ENCODE measurements at regions not wholly inside any gene's neighbourhood (a gene's known extent, or its start where the extent isn't known, plus 50 kb on each side); places are given as distances from the start of the nearest gene placed in this dataset.
A peak's percentile ranks its signal among the peaks of the same experiment; 100 is the strongest.
"Not testable (repeated sequence)": the region's sequence is repeated elsewhere in the genome, so short reads cannot be mapped to it uniquely, and the experiment has no call there.

DNA sequence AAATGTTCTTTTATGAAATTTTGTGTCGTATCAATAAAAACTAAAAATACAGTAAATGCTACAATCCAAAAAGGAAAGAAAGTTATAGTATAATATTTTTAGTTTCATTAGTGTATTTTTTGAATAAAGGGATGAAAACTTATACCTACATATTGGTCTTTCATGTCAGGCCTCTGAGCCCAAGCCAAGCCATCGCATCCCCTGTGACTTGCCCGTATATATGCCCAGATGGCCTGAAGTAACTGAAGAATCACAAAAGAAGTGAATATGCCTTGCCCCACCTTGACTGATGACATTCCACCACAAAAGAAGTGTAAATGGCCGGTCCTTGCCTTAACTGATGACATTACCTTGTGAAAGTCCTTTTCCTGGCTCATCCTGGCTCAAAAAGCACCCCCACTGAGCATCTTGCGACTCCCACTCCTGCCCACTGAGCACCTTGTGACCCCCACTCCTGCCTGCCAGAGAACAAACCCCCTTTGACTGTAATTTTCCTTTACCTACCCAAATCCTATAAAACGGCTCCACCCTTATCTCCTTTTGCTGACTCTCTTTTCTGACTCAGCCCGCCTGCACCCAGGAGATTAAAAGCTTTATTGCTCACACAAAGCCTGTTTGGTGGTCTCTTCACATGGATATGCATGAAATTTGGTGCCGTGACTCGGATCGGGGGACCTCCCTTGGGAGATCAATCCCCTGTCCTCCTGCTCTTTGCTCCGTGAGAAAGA, 108.2 kb upstream of the PELI1 start:
- not testable (repeated sequence) for DNase-seq

- DNase-seq: not testable (repeated sequence)
Measured at GRCh38 chr2:64253421-64253820, 109.2 kb upstream of the PELI1 start.

- no peak for DNase-seq
Measured at GRCh38 chr2:64258566-64258965, 114.3 kb upstream of the PELI1 start.

DNA sequence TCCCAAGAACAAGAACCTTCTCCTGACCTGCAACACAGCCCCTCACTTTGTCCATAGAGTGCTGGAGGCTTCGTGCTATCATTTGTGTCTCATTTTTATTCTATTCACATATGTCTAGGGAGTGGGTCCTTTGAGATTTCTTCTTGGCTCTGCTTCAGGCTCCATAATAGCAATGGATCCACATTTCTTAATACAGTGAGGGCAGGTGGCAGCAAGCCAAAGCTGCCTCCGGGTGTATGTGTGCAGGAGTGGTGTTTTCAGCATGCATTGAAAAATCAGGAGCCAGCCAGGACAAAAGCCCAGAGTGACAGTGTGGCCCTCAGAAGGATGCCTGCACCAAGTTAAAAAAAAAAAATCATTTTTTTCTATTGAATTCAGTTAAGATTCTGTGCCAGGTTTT, 115.1 kb upstream of the PELI1 start:
- no peak for DNase-seq

DNA sequence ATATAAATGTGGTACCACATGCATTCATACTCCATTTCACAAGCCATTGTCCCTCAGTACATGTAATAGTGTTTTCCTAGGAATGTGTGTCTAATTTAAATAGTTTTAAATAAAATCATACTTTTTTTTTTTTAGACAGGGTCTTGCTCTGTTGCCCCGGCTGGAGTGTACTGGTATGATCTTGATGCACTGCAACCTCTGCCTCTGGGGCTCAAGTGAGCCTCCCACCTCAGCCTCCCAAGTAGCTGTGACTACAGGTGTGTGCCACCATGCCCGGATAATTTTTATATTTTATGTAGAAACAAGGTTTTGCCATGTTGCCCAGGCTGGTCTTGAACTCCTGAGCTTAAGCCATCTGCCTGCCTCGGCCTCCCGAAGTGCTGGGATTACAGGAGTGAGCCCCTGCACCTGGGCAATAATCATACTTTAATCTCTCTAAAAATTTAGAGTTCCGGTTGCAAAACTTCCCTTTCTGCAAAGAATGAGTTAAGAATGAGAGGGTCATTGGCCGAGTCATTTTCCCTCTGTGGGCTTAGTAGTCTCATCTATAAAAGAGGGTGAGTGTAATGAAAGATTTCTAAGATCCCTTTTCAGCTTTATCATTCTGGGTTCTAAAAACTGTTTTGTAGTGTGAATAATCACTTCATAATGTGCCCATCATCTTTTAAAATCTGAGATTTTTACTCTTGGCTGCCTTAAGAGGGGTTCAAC, 116.0 kb upstream of the PELI1 start:
- DNase-seq: no peak

DNA sequence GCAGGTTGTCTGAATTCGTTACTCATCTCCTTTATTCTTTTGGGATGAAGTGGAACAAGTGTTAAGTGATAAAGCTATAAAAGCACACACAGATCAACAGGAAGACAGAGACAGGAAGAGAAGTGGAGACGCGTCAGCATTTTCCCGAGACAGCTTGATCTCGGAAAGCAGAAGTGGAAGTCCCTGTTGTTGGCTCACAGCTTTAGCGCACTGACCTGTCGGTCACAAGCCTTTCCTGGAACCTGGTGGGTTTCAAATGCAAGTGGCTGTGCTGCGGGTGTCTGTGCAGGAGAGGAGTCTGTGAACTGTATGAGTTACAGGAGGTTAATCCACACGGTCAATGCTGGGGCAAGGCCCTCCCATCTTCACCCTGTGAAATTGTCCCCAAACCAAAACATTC, 116.6 kb upstream of the PELI1 start:
- no peak for DNase-seq

DNA sequence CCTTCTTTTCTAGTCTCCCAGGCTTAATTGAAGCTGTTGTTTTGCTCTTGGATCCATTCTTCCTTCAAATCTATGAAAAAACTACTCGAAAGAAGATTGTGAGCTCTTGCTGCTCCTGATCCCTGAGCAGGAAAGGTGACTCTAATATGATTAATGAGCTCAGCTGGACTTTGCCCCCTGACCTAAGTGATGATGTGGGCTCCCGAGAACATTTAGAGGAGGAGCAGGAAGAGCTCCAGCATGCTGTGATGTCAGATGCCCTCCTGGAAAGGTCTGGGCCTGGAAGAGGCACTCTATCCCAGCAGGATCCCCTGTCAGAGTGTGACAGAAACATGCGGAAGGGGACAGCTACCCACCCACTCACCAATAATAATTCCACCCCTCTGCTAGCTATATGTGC, 117.9 kb upstream of the PELI1 start:
- no peak for DNase-seq

DNA sequence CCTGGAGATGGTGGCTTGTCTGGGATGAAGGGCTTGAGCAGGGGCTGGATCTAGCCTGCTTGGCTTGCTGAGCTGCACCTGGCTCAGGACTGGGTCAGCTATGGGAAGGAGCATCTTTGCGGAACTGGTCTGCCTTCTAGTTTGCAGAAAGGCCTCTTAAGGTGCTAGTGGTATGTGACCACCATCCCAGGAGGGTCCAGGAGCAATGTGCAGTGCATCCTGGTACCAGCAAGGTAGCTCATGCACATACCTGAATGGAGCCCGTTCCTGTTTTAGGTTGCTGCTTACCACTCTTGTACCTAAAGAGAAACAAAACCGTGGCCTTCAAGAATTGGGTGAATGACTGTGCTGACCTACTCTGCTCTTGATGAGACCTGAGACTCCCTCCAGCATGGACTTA, 118.6 kb upstream of the PELI1 start:
- DNase-seq: no peak

- DNase-seq: peak; percentile 16
Measured at GRCh38 chr2:64263315-64263714, 119.1 kb upstream of the PELI1 start.

GRCh38 chr2:64267699-64268098, 123.5 kb upstream of the PELI1 start:
- DNase-seq: no peak

- DNase-seq: no peak
Measured at GRCh38 chr2:64268330-64269048, 124.3 kb upstream of the PELI1 start.

GRCh38 chr2:64273524-64274398, 129.5 kb upstream of the PELI1 start:
- no peak for DNase-seq

GRCh38 chr2:64274399-64275173, 130.4 kb upstream of the PELI1 start:
- DNase-seq: no peak

GRCh38 chr2:64275174-64275466, 130.9 kb upstream of the PELI1 start:
- DNase-seq: no peak

DNA sequence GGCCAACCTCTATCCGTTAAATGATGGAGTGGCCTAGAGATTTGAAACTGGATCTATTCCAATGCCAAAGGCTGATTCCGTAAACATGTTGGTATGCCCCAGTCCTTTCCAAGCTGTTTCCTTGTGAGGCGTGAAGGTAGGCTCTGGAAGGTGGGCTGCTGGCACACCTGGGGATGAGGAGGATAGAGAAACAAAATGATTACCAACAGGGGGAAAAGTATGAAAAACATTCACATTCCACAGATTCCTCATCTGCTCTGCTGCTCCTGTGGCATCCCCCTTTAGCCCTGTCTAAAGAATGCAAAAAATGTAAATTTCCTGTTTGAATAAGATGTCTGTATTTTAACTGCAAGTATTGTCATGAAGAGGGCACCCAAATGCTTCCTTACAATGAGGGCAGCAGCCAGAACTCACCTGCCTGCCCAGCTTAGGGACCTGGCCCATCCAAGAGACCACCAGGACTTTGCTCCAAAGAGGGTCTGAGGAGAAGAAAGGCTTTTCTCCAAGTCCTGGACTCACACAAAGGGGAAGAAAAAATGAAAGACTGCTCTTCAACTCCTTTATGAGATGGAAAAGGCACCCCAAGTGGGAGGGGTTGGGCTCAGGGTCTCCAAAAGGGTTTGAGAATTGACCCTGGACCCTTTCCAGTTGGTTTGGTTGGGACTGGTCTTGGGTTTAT, 132.3 kb upstream of the PELI1 start:
- DNase-seq: no peak

- peak; percentile 30 for DNase-seq
Measured at GRCh38 chr2:64277101-64277849, 133.1 kb upstream of the PELI1 start.

DNA sequence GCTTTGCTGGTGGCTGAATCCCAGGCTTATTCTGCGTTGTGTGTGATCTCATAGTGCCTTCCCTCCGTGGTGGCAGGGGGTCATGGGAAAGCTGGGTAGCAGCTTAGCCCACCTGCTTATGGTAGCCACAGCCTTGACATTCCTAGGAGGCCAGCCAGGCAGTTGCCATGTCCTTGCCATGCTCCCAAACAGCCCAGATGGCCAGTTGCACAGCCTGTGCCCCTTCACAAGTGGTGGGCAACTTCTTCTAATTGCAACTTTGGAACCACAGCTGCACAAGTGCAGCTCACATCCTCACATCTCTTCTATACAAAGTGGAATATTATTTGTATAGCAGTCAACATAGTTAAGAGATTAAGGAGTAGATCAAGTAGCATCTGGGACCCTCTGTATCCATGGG, 136.6 kb upstream of the PELI1 start:
- not testable (repeated sequence) for DNase-seq

GRCh38 chr2:64283006-64283570, 138.9 kb upstream of the PELI1 start:
- no peak for DNase-seq

DNA sequence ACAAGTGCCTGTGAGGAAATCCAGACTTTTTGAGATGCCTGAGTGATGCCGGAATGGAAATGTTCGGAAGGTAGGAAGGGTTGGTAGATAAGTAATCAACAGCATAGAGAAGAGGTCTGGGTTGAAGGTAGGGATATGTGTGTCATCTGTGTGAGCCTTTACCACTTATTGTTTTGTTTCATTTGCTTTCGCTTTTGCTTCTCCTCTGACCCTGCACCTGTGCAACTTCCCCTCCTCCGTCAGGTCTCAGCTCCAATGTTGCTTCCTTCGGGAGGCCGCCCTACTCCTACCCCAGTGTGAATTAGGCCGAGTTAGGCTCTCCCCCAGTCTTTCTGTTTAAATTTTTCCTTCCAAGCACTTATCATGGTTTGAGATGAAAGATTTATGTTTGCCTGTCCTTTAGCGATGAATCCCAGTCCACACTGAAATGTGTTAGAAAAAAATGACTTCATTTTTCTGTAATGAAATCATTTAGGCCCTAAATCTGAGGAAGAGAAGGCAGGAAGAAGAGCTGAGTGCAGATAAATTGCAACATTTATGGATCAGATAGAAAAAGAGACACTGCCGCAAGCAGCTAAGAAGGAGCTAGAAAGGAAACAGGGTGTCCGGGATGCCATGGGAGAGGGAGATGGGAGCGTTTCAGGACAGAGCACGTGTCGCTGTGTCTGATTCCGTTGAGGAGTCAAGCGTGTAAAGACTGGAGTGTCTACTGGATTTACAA, 139.6 kb upstream of the PELI1 start:
- no peak for DNase-seq

DNA sequence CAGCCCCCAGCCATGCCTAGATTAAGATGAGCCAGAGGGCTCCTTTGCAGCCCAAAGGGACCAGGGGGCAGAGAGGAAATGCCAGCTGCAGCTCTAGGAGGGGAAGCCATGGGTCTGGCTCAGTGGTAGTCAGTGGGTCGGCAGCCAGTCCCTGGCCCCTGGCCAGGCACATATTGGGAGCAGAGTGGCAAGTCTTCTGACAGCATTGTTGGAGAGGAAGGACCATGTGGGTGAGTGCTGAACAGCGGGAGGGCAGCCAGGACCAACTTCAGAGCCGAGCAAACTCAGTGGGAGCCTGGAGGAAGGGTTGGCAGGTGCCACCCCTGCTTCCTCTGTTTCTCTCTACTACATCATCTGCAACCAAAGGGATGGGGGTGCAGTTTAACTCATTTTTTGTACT, 140.5 kb upstream of the PELI1 start:
- DNase-seq: no peak
